Keratinocyte (primary cell): ENCODE measurements at regions not wholly inside any gene's neighbourhood (a gene's known extent, or its start where the extent isn't known, plus 50 kb on each side); places are given as distances from the start of the nearest gene placed in this dataset.

ENCODE experiments used
- DNase-seq: peaks from one replicate; pipeline ENCODE4 v3.0.0-alpha.2; 2011; ENCODE audit warnings: low read depth, missing footprints, low spot score
- FAIRE-seq: peaks from 2 replicates; lab custom pipeline; 2011; peaks lifted over from hg19 to GRCh38; lab: Jason Lieb, UNC
- H2AFZ ChIP-seq: 2 replicates; pipeline ENCODE4 v1.6.0; 2012; ENCODE audit warnings: low read length, control low read depth, inconsistent platforms; ENCODE audit not compliant: control insufficient read depth
- H3K27ac ChIP-seq: 2 replicates; pipeline ENCODE4 v1.5.1; 2011; ENCODE audit warnings: low read length; ENCODE audit not compliant: control insufficient read depth, insufficient read depth
- H3K27me3 ChIP-seq: 3 replicates; pipeline ENCODE4 v1.6.0; 2011; ENCODE audit warnings: low read length; ENCODE audit not compliant: control insufficient read depth, insufficient read depth; ENCODE audit errors: extremely low read depth
- H3K36me3 ChIP-seq, 2 experiments: 2 replicates in 1 of 2; 3 replicates in 1 of 2; pipeline ENCODE4 v1.5.1; 2011; ENCODE audit warnings: low read length in 2 of 2, mild to moderate bottlenecking in 1 of 2; ENCODE audit not compliant: control insufficient read depth in 2 of 2, insufficient read depth in 2 of 2; ENCODE audit errors: extremely low read depth in 1 of 2
- H3K4me1 ChIP-seq: 3 replicates; pipeline ENCODE4 v1.5.1; 2011; ENCODE audit warnings: low read length; ENCODE audit not compliant: control insufficient read depth, insufficient read depth; ENCODE audit errors: extremely low read depth
- H3K4me2 ChIP-seq: 3 replicates; pipeline ENCODE4 v1.6.0; 2011; ENCODE audit warnings: low read depth, low read length; ENCODE audit not compliant: control insufficient read depth, insufficient read depth; ENCODE audit errors: extremely low read depth
- H3K4me3 ChIP-seq, 3 experiments: fragments of 200-600 bp in 1 of 3; sonication (generic) in 1 of 3; 2 replicates in 2 of 3; 3 replicates in 1 of 3; pipeline ENCODE4 v1.5.1; 2011 to 2016; ENCODE audit warnings: low read length in 3 of 3, mild to moderate bottlenecking in 3 of 3, control low read depth in 2 of 3, inconsistent platforms in 1 of 3, low read depth in 1 of 3, mixed read lengths in 1 of 3, mixed run types in 1 of 3, moderate library complexity in 1 of 3; ENCODE audit not compliant: control insufficient read depth in 2 of 3, insufficient read depth in 2 of 3; ENCODE audit errors: extremely low read depth in 1 of 3
- H3K79me2 ChIP-seq: 2 replicates; pipeline ENCODE4 v1.6.0; 2012; ENCODE audit warnings: low read length; ENCODE audit not compliant: control insufficient read depth, insufficient read depth
- H3K9ac ChIP-seq: 3 replicates; pipeline ENCODE4 v1.6.0; 2011; ENCODE audit warnings: low read length; ENCODE audit not compliant: control insufficient read depth, insufficient read depth; ENCODE audit errors: extremely low read depth
- H3K9me1 ChIP-seq: 3 replicates; pipeline ENCODE4 v1.6.0; 2011; ENCODE audit warnings: low read length; ENCODE audit not compliant: control insufficient read depth, insufficient read depth; ENCODE audit errors: extremely low read depth
- H3K9me3 ChIP-seq: 2 replicates; pipeline ENCODE4 v1.5.1; 2012; ENCODE audit warnings: low read depth, low read length; ENCODE audit not compliant: control insufficient read depth
- H4K20me1 ChIP-seq: 3 replicates; pipeline ENCODE4 v1.6.0; 2011; ENCODE audit warnings: low read length; ENCODE audit not compliant: control insufficient read depth, insufficient read depth; ENCODE audit errors: extremely low read depth
- CTCF ChIP-seq, 3 experiments: IDR thresholded peaks in 1 of 3; conservative IDR thresholded peaks in 1 of 3; optimal IDR thresholded peaks in 1 of 3; 2 replicates in 2 of 3; 3 replicates in 1 of 3; pipeline versions ENCODE3 to v1.5.1; 2011; ENCODE audit warnings: low read length in 3 of 3, mild to moderate bottlenecking in 3 of 3, moderate library complexity in 2 of 3, control low read depth in 1 of 3, inconsistent platforms in 1 of 3; ENCODE audit not compliant: insufficient read depth in 2 of 3; ENCODE audit errors: extremely low read depth in 1 of 3
- EZH2 ChIP-seq: IDR thresholded peaks from one replicate; pipeline ENCODE4 v1.6.1; 2012; ENCODE audit warnings: inconsistent platforms, mild to moderate bottlenecking, low read length, moderate library complexity
- dilution Hi-C: fragments of 300-500 bp; cut with MboI; formaldehyde crosslinking; loops from one replicate; pipeline ENCODE4 v1.7.0; 2020; ENCODE audit warnings: low sequenced_read_pairs; ENCODE audit not compliant: extremely low pct_ligation_motif_present

GRCh38 chr2:195574312-195574711 lies 82.7 kb upstream of the SLC39A10 start:
- Histone ChIP-seq H3K4me3 (no peak overlapping the region), H3K9me1 (no peaks in the 10 kb centered on the region), H3K27me3 (no peaks in the 10 kb centered on the region), H3K9me3 (no peaks in the 10 kb centered on the region), H2AFZ (no peak overlapping the region), H3K36me3 (no peaks in the 10 kb centered on the region), H3K9ac (no peak overlapping the region), H3K4me1 (peaks cover 7% of the 10 kb centered on the region), H3K79me2 (no peaks in the 10 kb centered on the region), H3K27ac (no peak overlapping the region), H3K4me2 (no peak overlapping the region), H4K20me1 (no peaks in the 10 kb centered on the region)
- DNase-seq (no peak), FAIRE-seq (no peak)
- dilution Hi-C loops, result no loop called here
- TF ChIP-seq CTCF (optimal IDR thresholded peaks at IDR 0.05 in 1 of 3, IDR thresholded peaks at IDR 0.05 in 1 of 3, conservative IDR thresholded peaks at IDR 0.05 in 1 of 3; ENCODE audit: extremely low read depth in 1 of 3, insufficient read depth in 2 of 3, low read length in 3 of 3), result no peak
- no peak for TF ChIP-seq EZH2

- Histone ChIP-seq H3K4me3 (no peak overlapping the region), H3K9ac (no peak overlapping the region), H3K9me1 (no peaks in the 10 kb centered on the region), H3K9me3 (no peaks in the 10 kb centered on the region), H3K27me3 (no peaks in the 10 kb centered on the region), H3K4me2 (no peak overlapping the region), H4K20me1 (no peaks in the 10 kb centered on the region), H3K4me1 (peaks cover 7% of the 10 kb centered on the region), H3K36me3 (no peaks in the 10 kb centered on the region), H2AFZ (no peak overlapping the region), H3K27ac (no peak overlapping the region), H3K79me2 (no peaks in the 10 kb centered on the region)
- DNase-seq (no peak), FAIRE-seq (no peak)
- TF ChIP-seq EZH2 (no peak), CTCF (optimal IDR thresholded peaks at IDR 0.05 in 1 of 3, IDR thresholded peaks at IDR 0.05 in 1 of 3, conservative IDR thresholded peaks at IDR 0.05 in 1 of 3; ENCODE audit: extremely low read depth in 1 of 3, insufficient read depth in 2 of 3, low read length in 3 of 3) (no peak)
- dilution Hi-C loops, result no loop called here
Observed at GRCh38 chr2:195572895-195573683, 83.9 kb upstream of the SLC39A10 start.
